A673 (cell line): ENCODE measurements at regions not wholly inside any gene's neighbourhood (a gene's known extent, or its start where the extent isn't known, plus 50 kb on each side); places are given as distances from the start of the nearest gene placed in this dataset.

Experiments used
- EZH2 ChIP-seq: fragments of 200-600 bp; sonication (generic); IDR thresholded peaks from 2 replicates; pipeline ENCODE4 v1.6.1; 2017; ENCODE audit warnings: borderline replicate concordance, low read depth, mild to moderate bottlenecking, mixed read lengths, antibody characterized with exemption, low read length; ENCODE audit not compliant: poor library complexity, severe bottlenecking
- TF ChIP-seq, protein P1 (sequence below): fragments of 300-800, 200-600 bp; sonication (generic); conservative IDR thresholded peaks from 2 replicates; pipeline ENCODE4 v1.5.1; 2017; ENCODE audit warnings: low read depth, mild to moderate bottlenecking, antibody characterized with exemption, low read length, moderate library complexity, mixed read lengths

DNA sequence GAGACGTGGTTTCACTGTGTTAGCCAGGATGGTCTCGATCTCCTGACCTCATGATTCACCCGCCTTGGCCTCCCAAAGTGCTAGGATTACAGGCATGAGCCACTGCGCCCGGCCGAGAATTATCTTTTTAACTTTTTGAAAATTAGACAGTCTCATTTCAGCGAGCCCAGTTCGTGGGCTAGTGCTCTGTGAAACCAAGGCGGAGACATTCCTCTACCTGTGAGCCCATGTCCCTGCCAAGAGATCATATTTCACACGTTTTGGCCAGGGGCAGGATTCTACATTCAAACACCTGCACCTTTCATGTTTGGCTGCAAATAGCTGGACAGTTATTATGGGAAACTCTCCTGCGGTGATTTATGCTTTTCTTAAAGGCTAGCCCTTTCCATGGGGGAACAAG lies 60.3 kb downstream of the IRAG1 start:
- no peak for TF ChIP-seq EZH2
- TF ChIP-seq, protein P1, sequence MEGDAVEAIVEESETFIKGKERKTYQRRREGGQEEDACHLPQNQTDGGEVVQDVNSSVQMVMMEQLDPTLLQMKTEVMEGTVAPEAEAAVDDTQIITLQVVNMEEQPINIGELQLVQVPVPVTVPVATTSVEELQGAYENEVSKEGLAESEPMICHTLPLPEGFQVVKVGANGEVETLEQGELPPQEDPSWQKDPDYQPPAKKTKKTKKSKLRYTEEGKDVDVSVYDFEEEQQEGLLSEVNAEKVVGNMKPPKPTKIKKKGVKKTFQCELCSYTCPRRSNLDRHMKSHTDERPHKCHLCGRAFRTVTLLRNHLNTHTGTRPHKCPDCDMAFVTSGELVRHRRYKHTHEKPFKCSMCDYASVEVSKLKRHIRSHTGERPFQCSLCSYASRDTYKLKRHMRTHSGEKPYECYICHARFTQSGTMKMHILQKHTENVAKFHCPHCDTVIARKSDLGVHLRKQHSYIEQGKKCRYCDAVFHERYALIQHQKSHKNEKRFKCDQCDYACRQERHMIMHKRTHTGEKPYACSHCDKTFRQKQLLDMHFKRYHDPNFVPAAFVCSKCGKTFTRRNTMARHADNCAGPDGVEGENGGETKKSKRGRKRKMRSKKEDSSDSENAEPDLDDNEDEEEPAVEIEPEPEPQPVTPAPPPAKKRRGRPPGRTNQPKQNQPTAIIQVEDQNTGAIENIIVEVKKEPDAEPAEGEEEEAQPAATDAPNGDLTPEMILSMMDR: no peak
